ENCODE measurements at regions not wholly inside any gene's neighbourhood (a gene's known extent, or its start where the extent isn't known, plus 50 kb on each side); places are given as distances from the start of the nearest gene placed in this dataset.

DNA sequence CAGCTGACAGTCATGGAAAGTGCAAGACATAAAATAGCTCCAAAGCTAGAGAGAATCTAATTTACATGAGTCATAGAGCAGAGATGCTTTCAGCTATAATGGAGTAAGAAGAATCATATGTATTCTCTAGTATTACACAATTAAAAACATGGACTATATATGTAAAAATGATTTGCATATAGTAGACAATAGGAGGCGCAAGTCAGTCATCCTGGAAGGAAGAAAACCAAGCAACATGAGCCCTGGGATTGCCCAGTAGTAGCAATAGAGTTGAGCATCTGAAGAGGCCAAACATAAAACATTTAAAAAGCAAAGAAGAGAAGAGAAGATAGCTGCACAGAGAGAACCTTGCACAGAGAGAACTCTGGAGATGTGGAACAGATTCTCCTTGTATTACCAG lies 455.0 kb downstream of the EPHA3 start:
- DNase-seq = no peak
- Histone ChIP-seq H3K27ac (ENCODE audit: low read depth, low read length) (no peak overlapping the region), H3K9ac (ENCODE audit: extremely low read depth, low read length, poor library complexity, severe bottlenecking) (no peak overlapping the region), H3K4me1 (ENCODE audit: control insufficient read depth, insufficient read depth, low read length) (no peaks in the 10 kb centered on the region), H3K9me3 (ENCODE audit: control insufficient read depth, low read length) (peaks cover 3% of the 10 kb centered on the region), H3K36me3 (ENCODE audit: control insufficient read depth, insufficient read depth, low read length) (no peaks in the 10 kb centered on the region), H3K27me3 (ENCODE audit: control insufficient read depth, insufficient read depth, low read length, poor library complexity, severe bottlenecking) (no peaks in the 10 kb centered on the region), H3K4me3 (ENCODE audit: low read length) (no peak overlapping the region)
- Mint-ChIP-seq H3K4me3 (no peak overlapping the region), H3K27ac (no peak overlapping the region), H3K9me3 (no peaks in the 10 kb centered on the region), H3K4me1 (peaks cover 17% of the 10 kb centered on the region), H3K36me3 (ENCODE audit: low read depth) (no peaks in the 10 kb centered on the region), H3K27me3 (ENCODE audit: insufficient read depth) (no peaks in the 10 kb centered on the region)
- 79% methylated on average over 1 of the region's 1 CpG; no CpG with 5 or more reads in 1 of the 2 experiments for WGBS, 2 experiments (ENCODE audit: insufficient coverage in 1 of 2, insufficient read length in 1 of 2)
- TF ChIP-seq CTCF (conservative IDR thresholded peaks at IDR 0.05) = peak; percentile 63

DNA sequence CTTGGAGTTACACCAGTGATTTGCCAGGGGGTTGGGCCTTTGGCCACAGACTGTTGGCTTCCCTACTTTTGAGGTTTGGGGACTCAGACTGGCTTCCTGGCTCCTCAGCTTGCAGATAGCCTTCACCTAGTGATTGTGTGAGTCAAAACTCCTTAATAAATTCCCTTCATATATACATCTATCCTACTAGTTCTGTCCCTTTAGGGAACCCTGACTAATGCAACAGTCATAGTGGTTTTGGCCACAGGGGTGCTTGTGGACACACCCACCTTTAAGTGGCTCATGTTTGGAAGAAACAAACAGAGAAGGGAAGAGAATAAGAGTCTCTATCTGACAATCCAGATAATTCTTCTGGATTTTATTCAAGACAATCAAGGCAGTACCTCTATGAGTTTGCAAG lies 457.7 kb downstream of the EPHA3 start:
- no peak for TF ChIP-seq CTCF (conservative IDR thresholded peaks at IDR 0.05)
- H3K36me3 Mint-ChIP-seq (ENCODE audit: low read depth) = no peaks in the 10 kb centered on the region

GRCh38 chr3:89570465-89570864 lies 463.0 kb downstream of the EPHA3 start:
- Mint-ChIP-seq H3K27ac (no peak overlapping the region), H3K9me3 (no peaks in the 10 kb centered on the region), H3K36me3 (ENCODE audit: low read depth) (no peaks in the 10 kb centered on the region), H3K4me3 (no peak overlapping the region), H3K27me3 (ENCODE audit: insufficient read depth) (no peaks in the 10 kb centered on the region), H3K4me1 (peaks cover 7% of the 10 kb centered on the region)
- Histone ChIP-seq H3K27ac (ENCODE audit: low read depth, low read length) (no peak overlapping the region), H3K36me3 (ENCODE audit: control insufficient read depth, insufficient read depth, low read length) (no peaks in the 10 kb centered on the region), H3K9me3 (ENCODE audit: control insufficient read depth, low read length) (peaks cover 3% of the 10 kb centered on the region), H3K9ac (ENCODE audit: extremely low read depth, low read length, poor library complexity, severe bottlenecking) (no peak overlapping the region), H3K4me3 (ENCODE audit: low read length) (no peak overlapping the region), H3K4me1 (ENCODE audit: control insufficient read depth, insufficient read depth, low read length) (no peaks in the 10 kb centered on the region), H3K27me3 (ENCODE audit: control insufficient read depth, insufficient read depth, low read length, poor library complexity, severe bottlenecking) (no peaks in the 10 kb centered on the region)
- 85 to 92% methylated on average over 2 to 6 of the region's 6 CpGs for WGBS, 2 experiments (ENCODE audit: insufficient coverage in 1 of 2, insufficient read length in 1 of 2)
- no peak for TF ChIP-seq CTCF (conservative IDR thresholded peaks at IDR 0.05)
- no peak for DNase-seq

More for the DNA sequence above, 457.7 kb downstream of the EPHA3 start:
- H3K9ac ChIP-seq (ENCODE audit: extremely low read depth, low read length, poor library complexity, severe bottlenecking) = no peak overlapping the region
- no peak for DNase-seq
- H3K9me3 ChIP-seq (ENCODE audit: control insufficient read depth, low read length) = peaks cover 3% of the 10 kb centered on the region
- Mint-ChIP-seq H3K9me3 (no peaks in the 10 kb centered on the region), H3K27me3 (ENCODE audit: insufficient read depth) (no peaks in the 10 kb centered on the region), H3K27ac (no peak overlapping the region), H3K4me3 (no peak overlapping the region), H3K4me1 (peaks cover 10% of the 10 kb centered on the region)
- H3K4me3 ChIP-seq (ENCODE audit: low read length) = no peak overlapping the region
- H3K27ac ChIP-seq (ENCODE audit: low read depth, low read length) = no peak overlapping the region
- H3K4me1 ChIP-seq (ENCODE audit: control insufficient read depth, insufficient read depth, low read length) = no peaks in the 10 kb centered on the region
- H3K36me3 ChIP-seq (ENCODE audit: control insufficient read depth, insufficient read depth, low read length) = no peaks in the 10 kb centered on the region
- H3K27me3 ChIP-seq (ENCODE audit: control insufficient read depth, insufficient read depth, low read length, poor library complexity, severe bottlenecking) = no peaks in the 10 kb centered on the region
